ENCODE measurements at regions not wholly inside any gene's neighbourhood (a gene's known extent, or its start where the extent isn't known, plus 50 kb on each side); places are given as distances from the start of the nearest gene placed in this dataset.

DNA sequence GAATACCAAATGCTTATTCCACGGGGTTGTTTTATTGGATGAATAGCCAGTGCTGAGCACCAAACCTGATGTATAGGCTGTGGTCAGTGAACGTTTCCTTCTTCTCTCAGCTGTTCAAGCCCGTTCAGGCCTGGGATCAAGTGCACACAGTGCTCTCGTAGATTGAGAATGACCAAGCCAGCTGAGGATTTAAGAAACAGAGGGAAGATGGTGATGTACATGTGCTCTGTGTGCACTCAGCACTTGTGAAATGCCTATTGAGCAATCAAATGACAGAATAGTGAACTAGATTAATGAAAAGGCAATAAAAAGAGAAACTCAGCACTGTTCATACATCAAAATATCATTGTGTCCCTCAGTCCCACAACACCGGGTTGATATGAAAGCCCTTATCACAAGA, 302.5 kb downstream of the BMPER start:
- Histone ChIP-seq H3K9me3 (no peaks in the 10 kb centered on the region), H3K4me1 (peaks cover 0 to 9% (median 0%) of the 10 kb centered on the region in 4 donors), H3K27me3 (no peaks in the 10 kb centered on the region), H3K27ac (replicated peaks in 1 of 4) (no peak overlapping the region), H3K4me3 (no peak overlapping the region), H3K36me3 (no peaks in the 10 kb centered on the region)
- WGBS, result 83% methylated on average over 5 of the region's 5 CpGs
- DNase-seq (ENCODE audit: extremely low spot score), result peak; percentile 53
- intact Hi-C loops (cut with DNase I), result no loop called here
- TF ChIP-seq POLR2AphosphoS5 (IDR thresholded peaks at IDR 0.05), result no peak
- TF ChIP-seq, protein P1, sequence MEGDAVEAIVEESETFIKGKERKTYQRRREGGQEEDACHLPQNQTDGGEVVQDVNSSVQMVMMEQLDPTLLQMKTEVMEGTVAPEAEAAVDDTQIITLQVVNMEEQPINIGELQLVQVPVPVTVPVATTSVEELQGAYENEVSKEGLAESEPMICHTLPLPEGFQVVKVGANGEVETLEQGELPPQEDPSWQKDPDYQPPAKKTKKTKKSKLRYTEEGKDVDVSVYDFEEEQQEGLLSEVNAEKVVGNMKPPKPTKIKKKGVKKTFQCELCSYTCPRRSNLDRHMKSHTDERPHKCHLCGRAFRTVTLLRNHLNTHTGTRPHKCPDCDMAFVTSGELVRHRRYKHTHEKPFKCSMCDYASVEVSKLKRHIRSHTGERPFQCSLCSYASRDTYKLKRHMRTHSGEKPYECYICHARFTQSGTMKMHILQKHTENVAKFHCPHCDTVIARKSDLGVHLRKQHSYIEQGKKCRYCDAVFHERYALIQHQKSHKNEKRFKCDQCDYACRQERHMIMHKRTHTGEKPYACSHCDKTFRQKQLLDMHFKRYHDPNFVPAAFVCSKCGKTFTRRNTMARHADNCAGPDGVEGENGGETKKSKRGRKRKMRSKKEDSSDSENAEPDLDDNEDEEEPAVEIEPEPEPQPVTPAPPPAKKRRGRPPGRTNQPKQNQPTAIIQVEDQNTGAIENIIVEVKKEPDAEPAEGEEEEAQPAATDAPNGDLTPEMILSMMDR (IDR thresholded peaks at IDR 0.05), result no peak
- no peak for TF ChIP-seq POLR2A (IDR thresholded peaks at IDR 0.05; ENCODE audit: low read depth)
- TF ChIP-seq EP300 (IDR thresholded peaks at IDR 0.05), result no peak

DNA sequence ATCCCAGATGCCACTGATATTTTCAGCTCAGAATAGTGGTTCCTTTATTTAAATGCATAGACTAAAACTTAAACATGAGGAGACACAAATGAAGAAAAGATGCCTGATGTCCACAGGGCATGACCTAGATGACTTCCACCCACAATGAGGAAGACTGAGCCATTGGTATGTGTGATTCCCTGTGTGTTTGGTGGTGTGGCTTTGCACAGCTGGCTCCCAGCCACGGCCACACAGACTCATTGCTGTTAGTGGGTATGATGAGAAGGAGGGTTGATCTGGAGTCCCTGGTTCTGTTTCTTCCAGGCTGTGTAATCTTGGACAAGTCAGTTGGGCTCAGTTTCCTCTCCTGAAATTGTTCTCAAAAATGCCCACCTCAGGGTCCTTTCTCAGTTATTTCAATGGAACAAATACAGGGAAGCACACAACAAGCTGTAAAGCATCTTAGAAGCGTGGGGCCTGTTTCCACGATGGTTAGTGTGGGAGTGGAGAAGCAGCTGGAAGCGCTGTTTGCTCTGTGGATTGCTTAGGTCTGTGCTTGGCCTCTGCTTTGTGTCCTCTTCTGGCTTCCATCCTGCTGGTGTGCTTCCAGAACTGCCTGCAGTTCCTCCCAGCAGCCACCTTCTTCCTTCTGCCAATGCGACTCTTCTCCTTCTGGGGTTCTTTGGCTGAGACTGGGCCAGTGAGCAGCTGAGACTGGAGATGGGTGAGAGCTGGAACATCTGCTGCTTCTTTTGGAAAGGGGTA, 303.7 kb downstream of the BMPER start:
- Histone ChIP-seq H3K9me3 (no peaks in the 10 kb centered on the region), H3K27ac (replicated peaks in 1 of 4) (no peak overlapping the region), H3K4me3 (no peak overlapping the region), H3K4me1 (peaks cover 0 to 9% (median 0%) of the 10 kb centered on the region in 4 donors), H3K27me3 (no peaks in the 10 kb centered on the region), H3K36me3 (no peaks in the 10 kb centered on the region)
- intact Hi-C loops (cut with DNase I), result no loop called here
- 66% methylated on average over 5 of the region's 5 CpGs for WGBS
- TF ChIP-seq POLR2AphosphoS5 (IDR thresholded peaks at IDR 0.05) (no peak), EP300 (IDR thresholded peaks at IDR 0.05) (no peak), POLR2A (IDR thresholded peaks at IDR 0.05; ENCODE audit: low read depth) (no peak)
- TF ChIP-seq, protein P1 (IDR thresholded peaks at IDR 0.05), result no peak
- peak; percentile 89 for DNase-seq (ENCODE audit: extremely low spot score)

DNA sequence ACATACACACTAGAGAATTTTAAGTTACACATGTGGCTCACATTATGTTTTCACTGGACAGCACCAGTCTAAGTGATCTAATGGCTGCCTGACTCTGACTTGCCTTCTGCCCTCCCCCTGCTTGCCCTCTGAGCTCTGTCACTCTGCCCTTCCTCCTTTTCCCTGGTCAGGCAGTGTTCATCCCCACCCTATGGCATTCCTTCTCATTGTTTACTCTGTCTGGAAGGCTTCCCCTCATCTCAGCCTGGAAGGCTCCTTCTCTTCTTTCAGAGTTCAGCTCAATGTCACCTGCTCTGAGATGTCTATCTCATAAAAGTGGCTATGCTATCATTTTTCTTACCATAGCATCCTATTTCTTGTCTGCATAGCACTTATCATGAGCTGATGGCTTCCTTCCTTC, 305.7 kb downstream of the BMPER start:
- Histone ChIP-seq H3K9me3 (no peaks in the 10 kb centered on the region), H3K27ac (replicated peaks in 1 of 4) (no peak overlapping the region), H3K4me3 (no peak overlapping the region), H3K27me3 (no peaks in the 10 kb centered on the region), H3K4me1 (peaks cover 0 to 9% (median 0%) of the 10 kb centered on the region in 4 donors), H3K36me3 (no peaks in the 10 kb centered on the region)
- DNase-seq (ENCODE audit: extremely low spot score), result no peak
- intact Hi-C loops (cut with DNase I), result no loop called here
- no peak for TF ChIP-seq POLR2AphosphoS5 (IDR thresholded peaks at IDR 0.05)
- no peak for TF ChIP-seq POLR2A (IDR thresholded peaks at IDR 0.05; ENCODE audit: low read depth)
- no peak for TF ChIP-seq EP300 (IDR thresholded peaks at IDR 0.05)
- TF ChIP-seq, protein P1 (IDR thresholded peaks at IDR 0.05), result no peak

DNA sequence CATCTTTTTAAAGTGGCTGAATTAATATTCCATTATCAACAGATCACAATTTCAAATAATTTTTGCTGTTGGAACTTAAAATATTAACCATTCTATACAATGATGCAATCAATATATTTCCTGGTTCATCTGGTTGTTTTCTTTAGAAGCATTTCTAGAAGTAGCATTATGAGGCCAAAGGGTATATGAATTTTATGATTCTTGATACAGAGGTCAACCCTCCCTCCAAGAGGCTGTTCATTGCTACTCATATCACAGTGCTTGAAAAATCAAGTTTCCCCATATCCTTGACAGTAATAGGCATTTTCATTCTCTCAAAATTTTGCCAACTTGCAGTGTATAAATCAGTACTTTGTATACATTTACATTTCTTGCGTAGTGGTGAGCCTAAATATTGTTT, 312.6 kb downstream of the BMPER start:
- intact Hi-C loops (cut with DNase I), result no loop called here
- Histone ChIP-seq H3K9me3 (no peaks in the 10 kb centered on the region), H3K27me3 (no peaks in the 10 kb centered on the region), H3K27ac (replicated peaks in 1 of 4) (no peak overlapping the region), H3K36me3 (no peaks in the 10 kb centered on the region), H3K4me1 (no peaks in the 10 kb centered on the region), H3K4me3 (no peak overlapping the region)
- DNase-seq (ENCODE audit: extremely low spot score), result no peak
- TF ChIP-seq EP300 (IDR thresholded peaks at IDR 0.05), result no peak
- no peak for TF ChIP-seq POLR2A (IDR thresholded peaks at IDR 0.05; ENCODE audit: low read depth)
- TF ChIP-seq, protein P1 (IDR thresholded peaks at IDR 0.05), result no peak
- no peak for TF ChIP-seq POLR2AphosphoS5 (IDR thresholded peaks at IDR 0.05)
- WGBS, result 81% methylated on average over 1 of the region's 1 CpG

All from esophagus muscularis mucosa (tissue), 4 donors.